Fibroblast of mammary gland (primary cell): ENCODE measurements at regions not wholly inside any gene's neighbourhood (a gene's known extent, or its start where the extent isn't known, plus 50 kb on each side); places are given as distances from the start of the nearest gene placed in this dataset.

Experiments used
- DNase-seq: peaks from one replicate; pipeline ENCODE4 v3.0.0-alpha.2; 2010; ENCODE audit warnings: low read depth
- H3K4me3 ChIP-seq: 2 replicates; pipeline ENCODE4 v1.5.1; 2011; ENCODE audit warnings: low read depth, mild to moderate bottlenecking, low read length, moderate library complexity; ENCODE audit not compliant: control insufficient read depth
- TF ChIP-seq, protein P1 (sequence below): conservative IDR thresholded peaks from 2 replicates; pipeline ENCODE4 v1.5.1; 2011; ENCODE audit warnings: low read depth, low read length, inconsistent platforms; ENCODE audit not compliant: control insufficient read depth, insufficient read depth

DNA sequence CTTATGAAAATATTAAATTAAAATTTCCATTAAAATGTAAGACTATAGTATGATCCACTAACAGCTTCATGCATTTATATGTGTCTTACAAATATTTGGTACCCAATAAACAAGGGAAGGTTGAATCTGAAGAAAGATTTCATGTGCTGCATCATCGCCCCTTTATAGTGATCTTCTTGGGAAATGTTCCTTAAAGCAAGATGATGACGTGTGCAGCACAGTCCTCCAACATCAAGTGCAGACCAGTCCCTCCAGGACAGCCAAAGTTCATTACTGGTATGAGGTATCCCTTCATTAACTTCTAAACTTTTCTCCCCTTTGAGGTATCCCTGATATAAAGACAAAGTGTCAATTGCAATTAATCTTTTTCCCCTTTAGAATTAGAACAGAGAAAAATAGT, 567.0 kb downstream of the METTL15 start:
- no peak overlapping the region for H3K4me3 ChIP-seq
- TF ChIP-seq, protein P1, sequence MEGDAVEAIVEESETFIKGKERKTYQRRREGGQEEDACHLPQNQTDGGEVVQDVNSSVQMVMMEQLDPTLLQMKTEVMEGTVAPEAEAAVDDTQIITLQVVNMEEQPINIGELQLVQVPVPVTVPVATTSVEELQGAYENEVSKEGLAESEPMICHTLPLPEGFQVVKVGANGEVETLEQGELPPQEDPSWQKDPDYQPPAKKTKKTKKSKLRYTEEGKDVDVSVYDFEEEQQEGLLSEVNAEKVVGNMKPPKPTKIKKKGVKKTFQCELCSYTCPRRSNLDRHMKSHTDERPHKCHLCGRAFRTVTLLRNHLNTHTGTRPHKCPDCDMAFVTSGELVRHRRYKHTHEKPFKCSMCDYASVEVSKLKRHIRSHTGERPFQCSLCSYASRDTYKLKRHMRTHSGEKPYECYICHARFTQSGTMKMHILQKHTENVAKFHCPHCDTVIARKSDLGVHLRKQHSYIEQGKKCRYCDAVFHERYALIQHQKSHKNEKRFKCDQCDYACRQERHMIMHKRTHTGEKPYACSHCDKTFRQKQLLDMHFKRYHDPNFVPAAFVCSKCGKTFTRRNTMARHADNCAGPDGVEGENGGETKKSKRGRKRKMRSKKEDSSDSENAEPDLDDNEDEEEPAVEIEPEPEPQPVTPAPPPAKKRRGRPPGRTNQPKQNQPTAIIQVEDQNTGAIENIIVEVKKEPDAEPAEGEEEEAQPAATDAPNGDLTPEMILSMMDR, result no peak
- peak; percentile 22 for DNase-seq

DNA sequence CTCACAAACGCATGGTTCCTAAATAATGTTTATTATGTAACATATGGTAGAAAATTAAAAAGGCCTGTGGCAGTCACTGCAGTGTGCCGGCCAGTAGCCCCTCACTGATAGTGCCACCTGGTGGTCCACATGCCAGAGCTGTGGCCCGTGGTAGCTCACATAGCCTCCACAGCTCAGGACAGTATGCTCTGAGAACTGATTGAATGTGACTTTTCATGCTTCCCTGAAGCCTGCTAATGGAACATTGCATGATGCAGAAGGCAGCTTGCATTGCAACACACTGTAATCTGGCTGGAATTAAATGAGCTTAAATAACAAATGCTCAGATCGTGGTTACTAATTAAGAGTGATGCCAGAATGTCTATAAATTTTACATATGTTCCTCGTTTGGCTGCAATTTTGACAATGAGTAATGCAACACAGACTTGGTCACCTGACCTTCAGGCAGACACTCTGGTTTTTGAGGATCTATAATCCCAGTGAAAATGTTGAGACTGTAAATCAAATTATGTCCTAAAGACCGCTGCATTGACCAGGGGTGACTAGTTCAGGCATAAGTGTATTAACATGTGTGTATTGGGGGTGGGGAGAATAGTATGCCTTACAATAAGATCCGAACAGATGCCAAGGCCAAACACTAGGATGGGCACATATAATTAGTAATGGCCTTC, 566.4 kb downstream of the METTL15 start:
- TF ChIP-seq, protein P1, result peak; percentile 48
- peak; percentile 83 for DNase-seq
- H3K4me3 ChIP-seq, result no peak overlapping the region

DNA sequence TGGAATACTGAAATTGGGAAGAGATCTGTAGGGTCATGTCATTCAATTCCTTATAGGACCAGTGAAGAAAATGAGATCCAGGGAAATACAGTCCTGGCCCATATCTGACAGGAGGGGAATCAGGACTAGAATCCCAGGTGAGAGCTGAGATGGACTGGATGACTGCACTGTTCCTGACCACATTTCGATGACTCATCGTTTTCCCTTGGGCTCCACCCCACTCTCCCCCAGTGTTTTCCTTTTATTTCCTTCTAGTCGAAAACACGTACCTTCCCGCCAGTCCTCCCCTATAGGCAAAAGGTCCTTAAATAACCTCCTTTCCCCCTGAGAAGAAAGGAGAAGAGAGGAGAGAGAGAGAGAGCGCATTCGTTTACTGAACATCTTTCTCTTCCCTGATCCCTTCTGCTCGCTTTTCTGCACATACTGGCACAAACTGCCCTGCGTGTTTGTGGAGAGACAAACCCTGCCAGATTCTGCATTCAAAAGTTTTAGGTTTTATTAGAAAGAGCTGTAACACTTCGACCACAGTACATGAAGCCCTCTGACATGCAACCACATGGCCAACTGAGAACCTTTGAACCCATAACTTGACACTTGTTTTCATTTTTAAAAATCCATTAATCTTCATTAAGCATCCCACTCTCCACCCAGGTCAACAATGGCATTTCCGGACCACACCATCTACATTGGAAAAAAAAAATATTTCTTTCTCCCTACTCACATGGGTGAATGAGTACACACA, 565.7 kb downstream of the METTL15 start:
- peak; percentile 78 for DNase-seq
- H3K4me3 ChIP-seq, result no peak overlapping the region
- TF ChIP-seq, protein P1, result no peak

DNA sequence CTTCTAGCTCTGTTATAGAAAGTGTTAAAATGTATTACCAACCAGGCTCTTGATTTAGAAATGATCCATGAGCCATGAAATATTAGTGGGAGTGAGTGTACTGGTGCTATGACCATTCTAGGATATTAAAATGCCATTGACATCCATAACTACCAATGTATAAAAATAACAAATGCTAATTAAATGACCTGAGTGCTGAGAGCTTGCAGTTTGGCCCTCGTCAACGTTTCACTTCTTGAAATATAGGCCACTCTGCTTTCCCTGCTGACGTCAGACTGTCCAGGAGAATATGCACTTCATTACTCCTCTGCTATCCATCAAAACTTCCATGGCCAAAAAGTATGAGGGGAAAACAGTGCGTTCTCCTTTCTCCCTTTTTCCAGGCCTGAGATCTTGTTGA, 563.1 kb downstream of the METTL15 start:
- H3K4me3 ChIP-seq, result no peak overlapping the region
- TF ChIP-seq, protein P1, result no peak
- no peak for DNase-seq

DNA sequence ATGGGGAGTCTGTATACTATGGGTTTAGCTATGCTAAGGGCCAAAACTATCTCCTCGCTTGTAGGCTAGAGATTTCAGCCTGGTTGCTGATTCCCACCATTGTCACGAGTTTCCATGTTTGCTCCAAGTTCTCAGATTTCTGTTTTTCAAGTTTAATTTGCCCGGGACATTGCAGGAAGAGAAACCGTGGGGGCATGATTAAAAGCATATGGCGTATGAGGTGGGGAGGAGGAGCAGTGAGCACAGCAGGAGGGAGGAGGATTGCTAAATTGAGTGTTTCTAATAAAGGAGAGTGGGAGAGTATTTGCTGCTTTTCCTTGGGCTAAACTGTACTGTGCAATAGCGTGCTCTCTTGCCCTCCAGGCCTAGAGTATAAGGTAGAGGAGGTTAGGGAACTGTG, 558.4 kb downstream of the METTL15 start:
- peak; percentile 79 for DNase-seq
- TF ChIP-seq, protein P1, result no peak
- H3K4me3 ChIP-seq, result no peak overlapping the region

DNA sequence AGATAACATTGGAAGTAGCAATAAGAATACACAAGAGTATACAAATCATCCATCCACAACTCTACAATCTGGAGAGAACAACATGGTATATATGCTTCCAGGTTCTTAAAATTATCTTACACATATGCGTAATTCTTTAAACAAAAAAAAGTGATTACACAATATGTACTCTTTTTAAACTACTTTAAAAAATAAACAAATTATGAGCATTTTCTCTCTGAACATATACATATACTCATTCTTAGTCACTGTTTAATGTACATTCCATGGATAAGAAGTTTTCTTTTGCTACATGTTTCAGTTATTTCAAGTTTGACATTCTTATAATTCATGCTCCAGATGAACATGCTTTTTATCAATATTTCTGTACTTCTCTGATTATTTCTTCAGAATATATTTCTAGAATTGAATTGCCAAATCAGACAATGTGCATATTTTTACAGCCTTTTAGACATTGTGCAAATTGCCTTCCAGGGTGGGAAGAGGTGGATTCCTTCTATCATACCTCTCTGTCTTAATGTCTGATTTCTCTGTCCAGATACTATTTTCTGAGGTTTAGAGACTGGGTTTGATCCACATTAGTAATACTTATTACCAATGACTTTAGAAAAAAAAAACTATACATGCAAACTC, 551.6 kb downstream of the METTL15 start:
- H3K4me3 ChIP-seq, result no peak overlapping the region
- no peak for DNase-seq

More for the DNA sequence above, 551.6 kb downstream of the METTL15 start:
- TF ChIP-seq, protein P1, result no peak
